ENCODE measurements at regions not wholly inside any gene's neighbourhood (a gene's known extent, or its start where the extent isn't known, plus 50 kb on each side); places are given as distances from the start of the nearest gene placed in this dataset.

- TF ChIP-seq CTCF (IDR thresholded peaks at IDR 0.05; ENCODE audit: insufficient read depth, low read length, poor library complexity, severe bottlenecking) (no peak), EZH2phosphoT487 (conservative IDR thresholded peaks at IDR 0.05; ENCODE audit: low read length) (no peak)
These were observed 340.3 kb downstream of the QKI start for GRCh38 chr6:163754866-163755265.
